ENCODE measurements at regions not wholly inside any gene's neighbourhood (a gene's known extent, or its start where the extent isn't known, plus 50 kb on each side); places are given as distances from the start of the nearest gene placed in this dataset.
A peak's percentile ranks its signal among the peaks of the same experiment; 100 is the strongest.

- no peak for DNase-seq (ENCODE audit: low read depth)
Observed at GRCh38 chr5:116361979-116362577, 212.5 kb downstream of the SEMA6A start.

- peak; percentile 20 for DNase-seq (ENCODE audit: low read depth)
Observed at GRCh38 chr5:116361171-116361967, 213.3 kb downstream of the SEMA6A start.

DNA sequence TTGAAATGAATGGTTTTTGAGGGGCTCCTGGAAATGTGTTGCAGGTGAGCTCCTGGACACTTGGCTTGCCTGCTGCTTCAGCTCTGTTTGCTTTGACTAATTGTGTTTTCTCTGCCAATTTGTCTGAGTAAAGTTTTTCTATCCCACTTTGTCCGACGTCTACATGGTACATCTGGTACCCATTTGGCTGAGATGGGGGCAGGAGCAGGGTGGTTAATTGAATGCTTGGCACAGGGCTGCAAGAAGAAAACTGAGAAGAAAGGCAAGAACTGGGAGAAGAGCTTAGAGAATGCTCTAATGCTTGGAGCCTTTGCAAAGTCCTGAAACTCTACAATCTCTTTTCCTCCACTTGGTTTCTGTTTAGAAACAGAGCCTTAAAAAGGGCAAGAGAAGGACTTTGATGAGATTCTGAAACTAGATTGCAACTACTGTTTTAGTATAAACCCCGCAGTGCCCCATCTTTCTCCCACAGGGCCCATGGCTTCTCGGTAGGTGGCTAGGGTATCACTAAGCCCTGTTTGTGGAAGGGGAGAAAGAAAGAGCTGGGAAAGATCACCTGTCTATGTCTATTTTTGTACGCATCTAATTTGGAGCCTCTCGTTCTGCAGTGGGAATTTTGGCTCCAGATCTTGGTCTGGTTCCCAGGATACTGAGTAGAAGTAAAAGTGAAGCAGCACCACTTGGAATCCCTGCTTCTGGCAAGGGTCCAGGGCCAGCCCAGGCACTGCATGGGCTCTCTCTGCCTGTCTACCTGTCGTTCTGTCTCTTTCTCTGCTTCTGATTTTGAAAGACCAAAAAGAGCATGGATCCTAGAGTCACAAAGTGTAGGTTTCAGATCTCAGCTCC, 214.4 kb downstream of the SEMA6A start:
- peak; percentile 84 for DNase-seq (ENCODE audit: low read depth)

- peak; percentile 37 for DNase-seq (ENCODE audit: low read depth)
Observed at GRCh38 chr5:116359592-116359991, 215.0 kb downstream of the SEMA6A start.

- no peak for DNase-seq (ENCODE audit: low read depth)
Observed at GRCh38 chr5:116358911-116359418, 215.7 kb downstream of the SEMA6A start.

- no peak for DNase-seq (ENCODE audit: low read depth)
Observed at GRCh38 chr5:116358015-116358523, 216.6 kb downstream of the SEMA6A start.

DNA sequence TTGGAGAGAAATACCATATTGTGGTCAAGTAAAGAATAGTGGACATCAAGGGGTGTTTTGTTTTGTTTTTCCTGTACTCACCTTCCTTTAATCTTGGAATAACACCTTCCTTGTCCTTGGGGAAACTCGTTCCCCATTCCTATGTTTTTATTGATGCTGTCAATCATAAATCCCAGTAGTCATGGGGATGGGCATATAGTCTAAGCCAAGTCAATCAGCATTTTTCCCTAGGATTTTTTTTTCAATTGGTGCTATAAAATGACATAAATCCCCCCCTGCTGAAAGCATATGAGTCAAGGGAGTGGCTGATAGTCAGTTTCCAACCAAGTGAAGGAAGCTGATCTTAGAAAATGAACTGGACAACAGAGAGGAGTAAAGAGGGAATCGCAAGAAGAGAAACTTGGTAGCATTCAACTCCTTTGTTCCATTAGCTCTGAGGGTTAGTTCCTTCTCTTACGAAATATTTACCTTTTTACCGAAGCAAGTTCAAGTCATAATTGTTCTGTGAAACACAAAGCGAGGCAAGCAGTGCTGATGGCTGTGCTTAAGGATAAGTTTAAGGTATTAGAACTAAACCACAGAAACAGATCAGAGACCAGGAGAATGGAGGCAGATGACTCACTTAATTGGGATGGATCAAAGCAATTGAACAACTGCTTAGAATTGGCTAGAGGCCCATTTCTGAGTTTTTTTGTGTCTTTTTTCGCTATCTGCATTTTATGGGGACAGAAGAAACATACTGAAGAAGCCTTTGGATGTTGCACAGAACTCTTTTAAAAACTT, 218.6 kb downstream of the SEMA6A start:
- DNase-seq (ENCODE audit: low read depth) = no peak

DNA sequence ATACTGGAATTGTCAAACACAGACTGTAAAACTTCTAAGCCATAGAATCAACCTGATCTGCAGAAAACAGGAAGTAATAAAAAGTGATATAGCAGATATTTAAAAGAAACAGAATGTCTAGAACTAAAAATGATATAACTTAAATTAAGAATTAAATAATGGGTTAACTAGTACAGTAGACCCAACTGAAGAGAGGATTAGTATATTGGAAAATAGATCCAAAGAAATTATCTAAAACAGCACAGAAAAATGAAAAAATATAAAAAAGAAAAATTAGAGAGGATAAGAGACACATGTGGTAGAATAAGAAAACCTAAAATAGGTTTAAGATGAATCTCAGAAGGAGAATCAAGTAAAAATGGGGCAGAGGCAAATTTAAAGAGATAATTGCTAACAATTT, 219.9 kb downstream of the SEMA6A start:
- no peak for DNase-seq (ENCODE audit: low read depth)

DNA sequence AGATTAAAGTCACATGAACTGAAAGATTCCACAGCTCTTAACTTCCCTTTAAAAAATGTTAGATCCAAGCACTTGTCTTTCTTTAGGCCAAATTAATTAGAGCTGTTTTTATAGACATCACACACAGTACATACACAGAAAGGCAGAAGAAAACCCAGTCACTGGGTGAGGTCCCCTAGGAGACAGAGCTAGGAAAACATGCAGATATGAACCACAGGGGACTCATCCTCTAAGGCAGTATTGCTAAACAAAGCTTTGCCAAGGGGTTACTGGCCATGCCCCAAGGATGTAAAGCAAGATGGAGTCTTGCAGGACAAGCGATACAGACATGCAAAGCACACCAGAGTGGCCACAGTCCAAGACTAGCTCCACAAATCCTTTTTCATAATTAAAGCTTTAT, 227.0 kb downstream of the SEMA6A start:
- no peak for DNase-seq (ENCODE audit: low read depth)

DNA sequence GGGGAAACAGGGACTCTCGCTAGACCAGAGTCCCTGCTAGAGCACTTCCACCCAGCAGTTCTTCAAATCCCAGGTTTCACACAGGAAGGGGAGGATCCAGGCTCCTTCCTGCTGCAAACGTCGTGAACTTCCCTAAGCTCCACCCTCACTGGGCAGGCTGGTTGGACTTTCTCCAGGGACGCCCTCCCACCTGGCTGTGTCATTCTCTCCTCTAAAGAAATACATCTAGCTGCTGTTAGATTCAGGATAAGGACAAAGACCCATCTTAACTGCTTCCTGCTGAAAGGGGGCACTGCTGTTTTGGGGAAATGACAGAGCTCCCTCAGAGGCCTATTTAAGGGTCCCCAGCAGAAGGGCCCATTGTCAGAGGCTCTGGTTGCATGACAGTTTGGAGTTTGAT, 230.7 kb downstream of the SEMA6A start:
- DNase-seq (ENCODE audit: low read depth) = no peak
